SU-DHL-6 (cell line): ENCODE measurements at regions not wholly inside any gene's neighbourhood (a gene's known extent, or its start where the extent isn't known, plus 50 kb on each side); places are given as distances from the start of the nearest gene placed in this dataset.
"Not testable (repeated sequence)": the region's sequence is repeated elsewhere in the genome, so short reads cannot be mapped to it uniquely, and the experiment has no call there.

ENCODE experiments used
- H2AFZ ChIP-seq: fragments of 200-600 bp; sonication (generic); 2 replicates; pipeline ENCODE4 v1.6.1; 2014; ENCODE audit warnings: low read depth, mild to moderate bottlenecking, moderate library complexity, mixed read lengths, antibody characterized with exemption, low read length; ENCODE audit not compliant: severe bottlenecking
- H3F3A ChIP-seq: fragments of 200-600 bp; shearing (Covaris generic); 2 replicates; pipeline ENCODE4 v1.6.0; 2016; ENCODE audit warnings: antibody characterized with exemption, mild to moderate bottlenecking; ENCODE audit not compliant: insufficient read depth
- H3K27ac ChIP-seq: fragments of 200-600 bp; sonication (generic); 2 replicates; pipeline ENCODE4 v1.5.1; 2016; ENCODE audit warnings: low read depth, mild to moderate bottlenecking, low read length, moderate library complexity, mixed read lengths
- H3K27me3 ChIP-seq: fragments of 200-600 bp; sonication (generic), shearing (Covaris generic); 2 replicates; pipeline ENCODE4 v1.6.0; 2014; ENCODE audit warnings: mild to moderate bottlenecking, low read length
- H3K36me3 ChIP-seq: fragments of 200-600 bp; sonication (generic); 2 replicates; pipeline ENCODE4 v1.6.1; 2014; ENCODE audit warnings: mild to moderate bottlenecking, low read length, mixed read lengths
- H3K4me2 ChIP-seq: fragments of 300-600, 200-600 bp; shearing (Covaris generic), sonication (generic); 2 replicates; pipeline ENCODE4 v1.6.0; 2014; ENCODE audit warnings: low read length, low read depth, mild to moderate bottlenecking; ENCODE audit not compliant: poor library complexity, severe bottlenecking
- H3K4me3 ChIP-seq: fragments of 200-600 bp; sonication (generic); 2 replicates; pipeline ENCODE4 v1.5.1; 2014; ENCODE audit warnings: antibody characterized with exemption, low read length, mild to moderate bottlenecking, mixed read lengths; ENCODE audit not compliant: insufficient read depth, poor library complexity, severe bottlenecking
- H3K79me2 ChIP-seq: fragments of 200-600 bp; sonication (generic); 2 replicates; pipeline ENCODE4 v1.6.1; 2014; ENCODE audit warnings: mild to moderate bottlenecking, low read length, moderate library complexity; ENCODE audit not compliant: insufficient read depth
- H3K9ac ChIP-seq: fragments of 200-600 bp; sonication (generic); 2 replicates; pipeline ENCODE4 v1.7.0; 2014; ENCODE audit warnings: mild to moderate bottlenecking, low read length
- H3K9me2 ChIP-seq: fragments of 200-600 bp; sonication (generic); replicated peaks from 2 replicates; pipeline ENCODE4 v1.6.1; 2014; ENCODE audit warnings: low read length; ENCODE audit not compliant: insufficient read depth
- H3K9me3 ChIP-seq: fragments of 200-600 bp; sonication (generic); 2 replicates; pipeline ENCODE4 v1.6.1; 2014; ENCODE audit warnings: low read length, mixed read lengths; ENCODE audit not compliant: insufficient read depth
- H4K20me1 ChIP-seq: fragments of 200-600 bp; sonication (generic); 2 replicates; pipeline ENCODE4 v1.6.1; 2014; ENCODE audit warnings: low read depth, mild to moderate bottlenecking, antibody characterized with exemption, low read length, moderate library complexity, mixed read lengths
- CTCF ChIP-seq: fragments of 200-600 bp; sonication (generic); IDR thresholded peaks from one replicate; pipeline ENCODE4 v1.5.1; 2017; ENCODE audit warnings: antibody characterized with exemption, mild to moderate bottlenecking, low read length, moderate library complexity; ENCODE audit not compliant: insufficient read depth, poor library complexity, severe bottlenecking
- EZH2phosphoT487 ChIP-seq: fragments of 200-600 bp; sonication (generic), shearing (Covaris generic); conservative IDR thresholded peaks from 2 replicates; pipeline ENCODE4 v1.6.1; 2018; ENCODE audit warnings: mild to moderate bottlenecking, antibody characterized with exemption, low read length, moderate library complexity, mixed read lengths

- H3K4me2 ChIP-seq: no peak overlapping the region
- H3K9me3 ChIP-seq: no peaks in the 10 kb centered on the region
- no peaks in the 10 kb centered on the region for H3K36me3 ChIP-seq
- TF ChIP-seq CTCF (no peak), EZH2phosphoT487 (no peak)
- H4K20me1 ChIP-seq: no peaks in the 10 kb centered on the region
- no peak overlapping the region for H3K4me3 ChIP-seq
- no peaks in the 10 kb centered on the region for H3K27me3 ChIP-seq
- H2AFZ ChIP-seq: no peak overlapping the region
- no peaks in the 10 kb centered on the region for H3K79me2 ChIP-seq
- H3K9ac ChIP-seq: no peak overlapping the region
- H3K27ac ChIP-seq: no peak overlapping the region
- no peaks in the 10 kb centered on the region for H3K9me2 ChIP-seq
- no peaks in the 10 kb centered on the region for H3F3A ChIP-seq
Observed at GRCh38 chr6:67880939-67881705, 754.0 kb upstream of the ADGRB3 start.

- not testable (repeated sequence) for H4K20me1 ChIP-seq, H3K4me2 ChIP-seq, H3K9ac ChIP-seq, H3K79me2 ChIP-seq, H3K9me3 ChIP-seq, H3K27me3 ChIP-seq, H3K4me3 ChIP-seq, H3K36me3 ChIP-seq, H3F3A ChIP-seq, H2AFZ ChIP-seq, H3K9me2 ChIP-seq, H3K27ac ChIP-seq
Observed at GRCh38 chr6:67880343-67880742, 754.7 kb upstream of the ADGRB3 start.

DNA sequence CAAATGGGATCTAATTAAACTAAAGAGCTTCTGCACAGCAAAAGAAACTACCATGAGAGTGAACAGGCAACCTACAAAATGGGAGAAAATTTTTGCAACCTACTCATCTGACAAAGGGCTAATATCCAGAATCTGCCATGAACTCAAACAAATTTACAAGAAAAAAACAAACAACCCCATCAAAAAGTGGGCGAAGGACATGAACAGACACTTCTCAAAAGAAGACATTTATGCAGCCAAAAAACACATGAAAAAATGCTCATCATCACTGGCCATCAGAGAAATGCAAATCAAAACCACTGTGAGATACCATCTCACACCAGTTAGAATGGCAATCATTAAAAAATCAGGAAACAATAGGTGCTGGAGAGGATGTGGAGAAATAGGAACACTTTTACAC, 755.2 kb upstream of the ADGRB3 start:
- H3K27ac ChIP-seq, H3K4me2 ChIP-seq, H3K9me3 ChIP-seq, H3K9me2 ChIP-seq, H4K20me1 ChIP-seq, H3F3A ChIP-seq, H3K79me2 ChIP-seq, H2AFZ ChIP-seq, H3K9ac ChIP-seq, H3K27me3 ChIP-seq, H3K36me3 ChIP-seq, H3K4me3 ChIP-seq: not testable (repeated sequence)

DNA sequence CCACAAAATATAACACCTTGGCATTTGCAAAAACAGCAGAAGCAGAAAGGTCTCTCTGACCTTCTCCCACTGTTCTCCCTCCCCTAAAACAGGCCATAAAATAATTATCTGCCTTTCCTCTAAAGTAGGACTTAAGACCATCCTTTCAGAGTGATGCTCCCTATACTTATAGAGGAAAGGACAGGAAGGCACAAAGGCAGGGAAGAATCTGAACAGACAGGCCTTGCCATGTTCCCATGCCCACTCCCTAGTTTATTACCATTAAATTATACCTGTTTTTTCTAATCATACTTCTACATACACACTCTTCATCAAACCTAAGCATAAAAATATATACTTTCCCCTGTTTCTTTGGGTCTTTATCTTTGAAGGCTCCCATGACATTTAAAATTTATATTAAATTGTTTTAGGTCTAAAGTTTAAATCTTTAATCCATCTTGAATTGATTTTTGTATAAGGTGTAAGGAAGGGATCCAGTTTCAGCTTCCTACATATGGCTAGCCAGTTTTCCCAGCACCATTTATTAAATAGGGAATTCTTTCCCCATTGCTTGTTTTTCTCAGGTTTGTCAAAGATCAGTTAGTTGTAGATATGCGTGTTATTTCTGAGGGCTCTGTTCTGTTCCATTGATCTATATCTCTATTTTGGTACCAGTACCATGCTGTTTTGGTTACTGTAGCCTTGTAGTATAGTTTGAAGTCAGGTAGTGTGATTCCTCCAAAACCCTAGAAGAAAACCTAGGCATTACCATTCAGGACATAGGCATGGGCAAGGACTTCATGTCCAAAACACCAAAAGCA, 755.8 kb upstream of the ADGRB3 start:
- H3K79me2 ChIP-seq, H3K27me3 ChIP-seq, H2AFZ ChIP-seq, H3F3A ChIP-seq, H3K27ac ChIP-seq, H3K9ac ChIP-seq, H3K36me3 ChIP-seq, H3K9me3 ChIP-seq, H3K9me2 ChIP-seq, H3K4me3 ChIP-seq, H3K4me2 ChIP-seq, H4K20me1 ChIP-seq: not testable (repeated sequence)

DNA sequence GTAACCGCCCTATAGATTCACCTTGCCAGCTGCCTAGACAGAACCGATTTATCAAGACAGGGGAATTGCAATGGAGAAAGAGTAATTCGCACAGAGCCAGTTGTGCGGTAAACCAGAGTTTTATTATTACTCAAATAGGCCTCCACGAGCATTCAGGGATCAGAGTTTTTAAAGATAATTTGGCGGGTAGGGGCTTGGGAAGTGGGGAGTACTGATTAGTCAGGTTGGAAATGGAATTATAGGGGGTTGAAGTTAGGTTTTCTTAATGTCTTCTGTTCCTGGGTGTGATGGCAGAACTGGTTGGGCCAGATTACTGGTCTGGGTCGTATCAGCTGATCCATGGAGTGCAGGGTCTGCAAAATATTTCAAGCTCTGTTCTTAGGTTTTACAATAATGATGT, 756.9 kb upstream of the ADGRB3 start:
- not testable (repeated sequence) for H3K79me2 ChIP-seq, H3K4me3 ChIP-seq, H3K9ac ChIP-seq, H2AFZ ChIP-seq, H3K27ac ChIP-seq, H3F3A ChIP-seq, H3K36me3 ChIP-seq, H3K27me3 ChIP-seq, H3K9me2 ChIP-seq, H4K20me1 ChIP-seq, H3K4me2 ChIP-seq, H3K9me3 ChIP-seq
